Stimulated activated CD4-positive, alpha-beta T cell treated with anti-CD3 and anti-CD28 coated beads, Interleukin-4, amount 100 ng/mL, for 24 hours (primary cell): ENCODE measurements at regions not wholly inside any gene's neighbourhood (a gene's known extent, or its start where the extent isn't known, plus 50 kb on each side); places are given as distances from the start of the nearest gene placed in this dataset.

Experiments
- DNase-seq: peaks from one replicate; pipeline ENCODE4 v3.0.0-alpha.2; 2020

- DNase-seq, result no peak
Observed at GRCh38 chr7:98679741-98680140, 62.7 kb downstream of the NPTX2 start.

GRCh38 chr7:98681511-98681910 is 64.4 kb downstream of the NPTX2 start:
- DNase-seq, result no peak

- no peak for DNase-seq
Observed at GRCh38 chr7:98681951-98682350, 64.9 kb downstream of the NPTX2 start.

- no peak for DNase-seq
Observed at GRCh38 chr7:98683514-98683913, 66.4 kb downstream of the NPTX2 start.

GRCh38 chr7:98685541-98685940 is 68.5 kb downstream of the NPTX2 start:
- DNase-seq, result no peak

- DNase-seq, result no peak
Observed at GRCh38 chr7:98686466-98687080, 69.5 kb downstream of the NPTX2 start.

GRCh38 chr7:98687111-98687751 is 70.1 kb downstream of the NPTX2 start:
- no peak for DNase-seq

- DNase-seq, result no peak
Observed at GRCh38 chr7:98691619-98692018, 74.5 kb downstream of the NPTX2 start.

GRCh38 chr7:98697083-98697482 is 80.0 kb downstream of the NPTX2 start:
- no peak for DNase-seq

- no peak for DNase-seq
Observed at GRCh38 chr7:98697485-98698240, 80.6 kb downstream of the NPTX2 start.

GRCh38 chr7:98698976-98699375 is 81.9 kb downstream of the NPTX2 start:
- DNase-seq, result no peak

GRCh38 chr7:98700533-98700932 is 83.4 kb downstream of the NPTX2 start:
- DNase-seq, result no peak

GRCh38 chr7:98701372-98701771 is 84.3 kb downstream of the NPTX2 start:
- DNase-seq, result no peak

GRCh38 chr7:98702021-98702420 is 84.9 kb downstream of the NPTX2 start:
- no peak for DNase-seq

- no peak for DNase-seq
Observed at GRCh38 chr7:98703916-98704315, 86.8 kb downstream of the NPTX2 start.

GRCh38 chr7:98705626-98706025 is 88.5 kb downstream of the NPTX2 start:
- no peak for DNase-seq

- DNase-seq, result no peak
Observed at GRCh38 chr7:98707076-98707475, 90.0 kb downstream of the NPTX2 start.

- DNase-seq, result no peak
Observed at GRCh38 chr7:98711945-98712344, 94.9 kb downstream of the NPTX2 start.

GRCh38 chr7:98713165-98713810 is 96.2 kb downstream of the NPTX2 start:
- no peak for DNase-seq

GRCh38 chr7:98719396-98719795 is 102.3 kb downstream of the NPTX2 start:
- DNase-seq, result no peak

- no peak for DNase-seq
Observed at GRCh38 chr7:98722402-98722801, 105.3 kb downstream of the NPTX2 start.

GRCh38 chr7:98724591-98724990 is 107.5 kb downstream of the NPTX2 start:
- DNase-seq, result no peak

- no peak for DNase-seq
Observed at GRCh38 chr7:98727146-98727709, 110.1 kb downstream of the NPTX2 start.
